ENCODE measurements at regions not wholly inside any gene's neighbourhood (a gene's known extent, or its start where the extent isn't known, plus 50 kb on each side); places are given as distances from the start of the nearest gene placed in this dataset.

DNA sequence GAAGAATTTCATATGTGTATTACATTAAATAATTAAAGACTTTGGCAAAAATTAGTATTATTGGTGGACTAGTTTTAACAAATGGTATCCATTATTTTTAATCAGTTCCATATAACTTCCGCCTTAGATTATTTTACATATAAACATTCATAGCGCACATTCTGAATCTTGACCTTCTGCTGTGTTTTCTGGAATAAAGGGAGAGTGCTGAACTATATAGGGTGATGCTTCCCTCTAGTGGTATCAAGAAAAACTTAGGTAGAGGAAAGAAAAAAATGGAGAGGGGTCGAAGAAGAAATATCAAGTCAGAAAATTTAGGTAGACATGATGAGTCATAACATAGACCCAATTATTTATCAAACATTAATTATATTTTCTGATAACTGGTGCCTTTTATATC is 155.6 kb upstream of the PACRGL start:
- Histone ChIP-seq H3K9me3 (ENCODE audit: insufficient read depth, low read length) (no peaks in the 10 kb centered on the region), H3K9ac (ENCODE audit: low read length) (no peak overlapping the region), H3K9me2 (replicated peaks; ENCODE audit: insufficient read depth, low read length) (no peaks in the 10 kb centered on the region), H3K4me2 (ENCODE audit: low read depth, low read length, poor library complexity, severe bottlenecking) (no peak overlapping the region), H3K27ac (ENCODE audit: low read depth, low read length) (no peak overlapping the region), H3F3A (ENCODE audit: insufficient read depth) (no peaks in the 10 kb centered on the region), H3K27me3 (ENCODE audit: low read length) (no peaks in the 10 kb centered on the region), H3K4me3 (ENCODE audit: insufficient read depth, low read length, poor library complexity, severe bottlenecking) (no peak overlapping the region), H3K36me3 (ENCODE audit: low read length) (no peaks in the 10 kb centered on the region), H2AFZ (ENCODE audit: low read depth, low read length, severe bottlenecking) (no peak overlapping the region), H3K79me2 (ENCODE audit: insufficient read depth, low read length) (no peaks in the 10 kb centered on the region), H4K20me1 (ENCODE audit: low read depth, low read length) (no peaks in the 10 kb centered on the region)
- TF ChIP-seq, protein P1, sequence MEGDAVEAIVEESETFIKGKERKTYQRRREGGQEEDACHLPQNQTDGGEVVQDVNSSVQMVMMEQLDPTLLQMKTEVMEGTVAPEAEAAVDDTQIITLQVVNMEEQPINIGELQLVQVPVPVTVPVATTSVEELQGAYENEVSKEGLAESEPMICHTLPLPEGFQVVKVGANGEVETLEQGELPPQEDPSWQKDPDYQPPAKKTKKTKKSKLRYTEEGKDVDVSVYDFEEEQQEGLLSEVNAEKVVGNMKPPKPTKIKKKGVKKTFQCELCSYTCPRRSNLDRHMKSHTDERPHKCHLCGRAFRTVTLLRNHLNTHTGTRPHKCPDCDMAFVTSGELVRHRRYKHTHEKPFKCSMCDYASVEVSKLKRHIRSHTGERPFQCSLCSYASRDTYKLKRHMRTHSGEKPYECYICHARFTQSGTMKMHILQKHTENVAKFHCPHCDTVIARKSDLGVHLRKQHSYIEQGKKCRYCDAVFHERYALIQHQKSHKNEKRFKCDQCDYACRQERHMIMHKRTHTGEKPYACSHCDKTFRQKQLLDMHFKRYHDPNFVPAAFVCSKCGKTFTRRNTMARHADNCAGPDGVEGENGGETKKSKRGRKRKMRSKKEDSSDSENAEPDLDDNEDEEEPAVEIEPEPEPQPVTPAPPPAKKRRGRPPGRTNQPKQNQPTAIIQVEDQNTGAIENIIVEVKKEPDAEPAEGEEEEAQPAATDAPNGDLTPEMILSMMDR (IDR thresholded peaks at IDR 0.05; ENCODE audit: insufficient read depth, low read length, poor library complexity, severe bottlenecking): peak; percentile 26
- no peak for TF ChIP-seq EZH2phosphoT487 (conservative IDR thresholded peaks at IDR 0.05; ENCODE audit: low read length)

DNA sequence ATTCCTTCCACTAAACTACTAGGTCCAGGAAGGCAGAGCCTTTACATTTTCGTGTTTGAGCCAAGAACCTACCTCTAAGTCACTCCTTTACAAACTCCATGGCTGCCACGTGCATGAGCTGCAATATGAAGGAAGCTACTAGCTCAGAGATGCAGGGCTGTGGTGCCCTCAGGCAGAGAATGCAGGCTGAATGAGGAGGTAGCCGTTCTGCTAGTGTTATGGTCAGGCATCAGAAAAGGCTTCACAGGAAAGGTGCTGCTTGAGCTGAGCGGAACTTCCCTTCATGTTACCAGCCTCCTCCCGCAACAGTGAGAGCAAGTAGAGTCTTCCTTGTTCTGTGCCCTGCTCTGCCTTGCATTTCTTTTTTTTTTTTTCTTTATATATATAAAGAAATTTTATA is 148.3 kb upstream of the PACRGL start:
- Histone ChIP-seq H2AFZ (ENCODE audit: low read depth, low read length, severe bottlenecking) (no peak overlapping the region), H3K27ac (ENCODE audit: low read depth, low read length) (no peak overlapping the region), H3K4me2 (ENCODE audit: low read depth, low read length, poor library complexity, severe bottlenecking) (no peak overlapping the region), H3K9ac (ENCODE audit: low read length) (no peak overlapping the region), H4K20me1 (ENCODE audit: low read depth, low read length) (no peaks in the 10 kb centered on the region), H3K36me3 (ENCODE audit: low read length) (no peaks in the 10 kb centered on the region), H3K4me3 (ENCODE audit: insufficient read depth, low read length, poor library complexity, severe bottlenecking) (no peak overlapping the region), H3K9me2 (replicated peaks; ENCODE audit: insufficient read depth, low read length) (no peaks in the 10 kb centered on the region), H3K27me3 (ENCODE audit: low read length) (no peaks in the 10 kb centered on the region), H3K79me2 (ENCODE audit: insufficient read depth, low read length) (no peaks in the 10 kb centered on the region), H3K9me3 (ENCODE audit: insufficient read depth, low read length) (no peaks in the 10 kb centered on the region), H3F3A (ENCODE audit: insufficient read depth) (no peaks in the 10 kb centered on the region)
- TF ChIP-seq, protein P1 (IDR thresholded peaks at IDR 0.05; ENCODE audit: insufficient read depth, low read length, poor library complexity, severe bottlenecking): no peak
- TF ChIP-seq EZH2phosphoT487 (conservative IDR thresholded peaks at IDR 0.05; ENCODE audit: low read length): no peak

DNA sequence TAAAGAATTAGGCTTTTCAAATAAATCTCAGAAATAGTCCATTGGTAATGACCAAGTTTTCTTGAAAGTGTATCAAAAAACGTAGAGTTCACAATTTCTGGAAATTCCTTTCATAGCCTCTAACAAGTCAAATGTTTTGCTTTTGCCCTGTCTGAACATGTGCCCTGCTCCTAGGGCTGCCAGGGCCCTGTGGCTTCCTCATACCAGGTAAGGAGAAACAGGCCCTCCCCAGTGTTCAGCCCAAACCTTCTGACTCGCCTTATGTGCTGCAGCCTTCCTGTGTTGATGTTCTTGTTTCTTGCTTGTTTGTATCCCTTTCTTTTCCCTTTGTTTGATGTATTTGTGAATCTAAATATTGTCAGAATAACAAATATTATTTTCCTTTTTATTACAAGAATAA is 146.1 kb upstream of the PACRGL start:
- H3K9me3 ChIP-seq (ENCODE audit: insufficient read depth, low read length): no peaks in the 10 kb centered on the region
- H3K36me3 ChIP-seq (ENCODE audit: low read length): no peaks in the 10 kb centered on the region
- H3K27me3 ChIP-seq (ENCODE audit: low read length): no peaks in the 10 kb centered on the region; the same call in 1 of the 2 replicates
- no peak overlapping the region for H3K27ac ChIP-seq (ENCODE audit: low read depth, low read length)
- H3K4me2 ChIP-seq (ENCODE audit: low read depth, low read length, poor library complexity, severe bottlenecking): no peak overlapping the region
- H2AFZ ChIP-seq (ENCODE audit: low read depth, low read length, severe bottlenecking): no peak overlapping the region
- no peak overlapping the region for H3K4me3 ChIP-seq (ENCODE audit: insufficient read depth, low read length, poor library complexity, severe bottlenecking)
- H3K79me2 ChIP-seq (ENCODE audit: insufficient read depth, low read length): no peaks in the 10 kb centered on the region
- no peaks in the 10 kb centered on the region for H4K20me1 ChIP-seq (ENCODE audit: low read depth, low read length)
- no peaks in the 10 kb centered on the region for H3K9me2 ChIP-seq (replicated peaks; ENCODE audit: insufficient read depth, low read length)
- no peak for TF ChIP-seq EZH2phosphoT487 (conservative IDR thresholded peaks at IDR 0.05; ENCODE audit: low read length)
- TF ChIP-seq, protein P1 (IDR thresholded peaks at IDR 0.05; ENCODE audit: insufficient read depth, low read length, poor library complexity, severe bottlenecking): no peak
- H3F3A ChIP-seq (ENCODE audit: insufficient read depth): no peaks in the 10 kb centered on the region
- H3K9ac ChIP-seq (ENCODE audit: low read length): no peak overlapping the region
